ENCODE measurements at regions not wholly inside any gene's neighbourhood (a gene's known extent, or its start where the extent isn't known, plus 50 kb on each side); places are given as distances from the start of the nearest gene placed in this dataset.

- no peak overlapping the region for H2AFZ ChIP-seq (ENCODE audit: low read depth, low read length)
- no peaks in the 10 kb centered on the region; the same call in 1 of the 2 replicates for H3K9me3 ChIP-seq (ENCODE audit: insufficient read depth, low read length)
- H4K20me1 ChIP-seq (ENCODE audit: insufficient read depth, low read length): no peaks in the 10 kb centered on the region
- H3K4me2 ChIP-seq (ENCODE audit: low read length): no peak overlapping the region
- no peak overlapping the region for H3K27ac ChIP-seq (ENCODE audit: low read length)
- H3K79me2 ChIP-seq (ENCODE audit: low read length): no peaks in the 10 kb centered on the region
- TF ChIP-seq, protein P1, sequence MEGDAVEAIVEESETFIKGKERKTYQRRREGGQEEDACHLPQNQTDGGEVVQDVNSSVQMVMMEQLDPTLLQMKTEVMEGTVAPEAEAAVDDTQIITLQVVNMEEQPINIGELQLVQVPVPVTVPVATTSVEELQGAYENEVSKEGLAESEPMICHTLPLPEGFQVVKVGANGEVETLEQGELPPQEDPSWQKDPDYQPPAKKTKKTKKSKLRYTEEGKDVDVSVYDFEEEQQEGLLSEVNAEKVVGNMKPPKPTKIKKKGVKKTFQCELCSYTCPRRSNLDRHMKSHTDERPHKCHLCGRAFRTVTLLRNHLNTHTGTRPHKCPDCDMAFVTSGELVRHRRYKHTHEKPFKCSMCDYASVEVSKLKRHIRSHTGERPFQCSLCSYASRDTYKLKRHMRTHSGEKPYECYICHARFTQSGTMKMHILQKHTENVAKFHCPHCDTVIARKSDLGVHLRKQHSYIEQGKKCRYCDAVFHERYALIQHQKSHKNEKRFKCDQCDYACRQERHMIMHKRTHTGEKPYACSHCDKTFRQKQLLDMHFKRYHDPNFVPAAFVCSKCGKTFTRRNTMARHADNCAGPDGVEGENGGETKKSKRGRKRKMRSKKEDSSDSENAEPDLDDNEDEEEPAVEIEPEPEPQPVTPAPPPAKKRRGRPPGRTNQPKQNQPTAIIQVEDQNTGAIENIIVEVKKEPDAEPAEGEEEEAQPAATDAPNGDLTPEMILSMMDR (IDR thresholded peaks at IDR 0.05; ENCODE audit: low read depth, low read length): no peak
- no peak for TF ChIP-seq EZH2phosphoT487 (IDR thresholded peaks at IDR 0.05; ENCODE audit: low read depth)
- H3K4me3 ChIP-seq (ENCODE audit: low read length): no peak overlapping the region
- H3K4me1 ChIP-seq (ENCODE audit: low read length): no peaks in the 10 kb centered on the region
- H3K9ac ChIP-seq (ENCODE audit: low read length): no peak overlapping the region
- no peaks in the 10 kb centered on the region for H3K27me3 ChIP-seq (ENCODE audit: low read depth, low read length)
- no peaks in the 10 kb centered on the region for H3K36me3 ChIP-seq (replicated peaks; ENCODE audit: low read depth, low read length)
Observed at GRCh38 chr7:41501006-41501405, 201.9 kb downstream of the INHBA start.

DNA sequence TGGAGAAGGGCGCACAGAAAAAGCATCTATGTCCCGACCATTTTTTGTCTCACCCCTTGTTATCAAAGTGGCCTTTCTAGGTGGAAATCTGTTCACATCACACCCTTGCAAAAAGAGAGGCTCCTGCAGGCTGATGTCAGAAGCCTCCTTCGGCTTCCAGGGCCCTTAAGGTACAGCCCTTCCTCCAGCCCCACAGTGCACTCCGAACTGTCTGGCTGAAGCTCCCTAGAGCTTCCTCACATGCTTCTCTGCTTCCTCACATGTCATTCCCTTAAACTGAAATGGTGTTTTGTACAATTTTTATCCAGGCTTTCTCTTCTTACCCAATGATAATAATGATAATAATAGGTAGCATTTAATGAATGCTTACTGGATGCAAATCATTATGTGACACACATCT, 210.3 kb downstream of the INHBA start:
- TF ChIP-seq EZH2phosphoT487 (IDR thresholded peaks at IDR 0.05; ENCODE audit: low read depth): no peak
- TF ChIP-seq, protein P1 (IDR thresholded peaks at IDR 0.05; ENCODE audit: low read depth, low read length): no peak
- H3K4me2 ChIP-seq (ENCODE audit: low read length): no peak overlapping the region
- no peak overlapping the region for H3K9ac ChIP-seq (ENCODE audit: low read length)
- H2AFZ ChIP-seq (ENCODE audit: low read depth, low read length): no peak overlapping the region
- no peaks in the 10 kb centered on the region for H3K79me2 ChIP-seq (ENCODE audit: low read length)
- no peaks in the 10 kb centered on the region for H3K36me3 ChIP-seq (replicated peaks; ENCODE audit: low read depth, low read length)
- H3K9me3 ChIP-seq (ENCODE audit: insufficient read depth, low read length): no peaks in the 10 kb centered on the region
- no peaks in the 10 kb centered on the region for H3K4me1 ChIP-seq (ENCODE audit: low read length)
- no peak overlapping the region for H3K4me3 ChIP-seq (ENCODE audit: low read length)
- H4K20me1 ChIP-seq (ENCODE audit: insufficient read depth, low read length): no peaks in the 10 kb centered on the region
- no peaks in the 10 kb centered on the region for H3K27me3 ChIP-seq (ENCODE audit: low read depth, low read length)
- no peak overlapping the region for H3K27ac ChIP-seq (ENCODE audit: low read length)

- Histone ChIP-seq H3K79me2 (ENCODE audit: low read length) (no peaks in the 10 kb centered on the region), H3K9me3 (ENCODE audit: insufficient read depth, low read length) (no peaks in the 10 kb centered on the region), H3K4me3 (ENCODE audit: low read length) (no peak overlapping the region), H3K9ac (ENCODE audit: low read length) (no peak overlapping the region), H3K27ac (ENCODE audit: low read length) (no peak overlapping the region), H3K4me1 (ENCODE audit: low read length) (no peaks in the 10 kb centered on the region), H2AFZ (ENCODE audit: low read depth, low read length) (no peak overlapping the region), H3K36me3 (replicated peaks; ENCODE audit: low read depth, low read length) (no peaks in the 10 kb centered on the region), H3K4me2 (ENCODE audit: low read length) (no peak overlapping the region), H4K20me1 (ENCODE audit: insufficient read depth, low read length) (no peaks in the 10 kb centered on the region), H3K27me3 (ENCODE audit: low read depth, low read length) (no peaks in the 10 kb centered on the region)
- TF ChIP-seq, protein P1 (IDR thresholded peaks at IDR 0.05; ENCODE audit: low read depth, low read length): no peak
- TF ChIP-seq EZH2phosphoT487 (IDR thresholded peaks at IDR 0.05; ENCODE audit: low read depth): no peak
Observed at GRCh38 chr7:41491883-41492471, 210.9 kb downstream of the INHBA start.

DNA sequence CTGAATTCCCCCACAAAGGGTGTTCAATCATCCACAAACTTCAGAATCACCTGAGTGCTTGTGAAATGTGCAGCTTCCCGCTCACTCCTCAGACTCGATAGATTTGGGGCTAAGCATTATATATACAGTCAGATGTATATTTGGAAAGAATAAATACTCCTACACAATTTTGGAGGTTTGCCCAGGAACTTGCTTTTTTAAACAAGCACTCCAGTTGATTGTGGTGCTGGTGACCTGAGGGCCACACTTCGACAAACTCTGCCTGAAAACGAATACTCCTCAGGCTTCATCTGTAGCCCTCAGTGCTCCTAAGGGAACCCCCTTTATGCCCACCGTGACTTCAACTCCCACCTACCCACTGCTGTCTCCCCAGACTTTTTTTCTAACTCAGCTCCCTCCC, 211.6 kb downstream of the INHBA start:
- Histone ChIP-seq H4K20me1 (ENCODE audit: insufficient read depth, low read length) (no peaks in the 10 kb centered on the region), H2AFZ (ENCODE audit: low read depth, low read length) (no peak overlapping the region), H3K4me1 (ENCODE audit: low read length) (no peaks in the 10 kb centered on the region), H3K9me3 (ENCODE audit: insufficient read depth, low read length) (no peaks in the 10 kb centered on the region), H3K79me2 (ENCODE audit: low read length) (no peaks in the 10 kb centered on the region), H3K4me2 (ENCODE audit: low read length) (no peak overlapping the region), H3K27ac (ENCODE audit: low read length) (no peak overlapping the region), H3K4me3 (ENCODE audit: low read length) (no peak overlapping the region), H3K36me3 (replicated peaks; ENCODE audit: low read depth, low read length) (no peaks in the 10 kb centered on the region), H3K9ac (ENCODE audit: low read length) (no peak overlapping the region), H3K27me3 (ENCODE audit: low read depth, low read length) (no peaks in the 10 kb centered on the region)
- TF ChIP-seq, protein P1 (IDR thresholded peaks at IDR 0.05; ENCODE audit: low read depth, low read length): no peak
- TF ChIP-seq EZH2phosphoT487 (IDR thresholded peaks at IDR 0.05; ENCODE audit: low read depth): no peak

Measured in OCI-LY3 (cell line).